Activated T-helper 17 cell treated with anti-CD3 and anti-CD28 coated beads, Interleukin-2, amount 50 U/mL, for 72 hours (primary cell): ENCODE measurements at regions not wholly inside any gene's neighbourhood (a gene's known extent, or its start where the extent isn't known, plus 50 kb on each side); places are given as distances from the start of the nearest gene placed in this dataset.

Experiments
- ATAC-seq: fragments of 150-1000 bp; cut with Tn5 transposase; replicated peaks from 2 replicates; pipeline ENCODE4 v1.10.0; 2021; ENCODE audit warnings: mild to moderate bottlenecking, moderate library complexity
- H3K27ac Mint-ChIP-seq: one replicate; pipeline ENCODE4 v1.8.0; 2022; ENCODE audit warnings: mixed read lengths
- H3K27me3 Mint-ChIP-seq: one replicate; pipeline ENCODE4 v1.8.0; 2022; ENCODE audit warnings: mixed read lengths
- H3K36me3 Mint-ChIP-seq: one replicate; pipeline ENCODE4 v1.8.0; 2022; ENCODE audit warnings: low read depth, mild to moderate bottlenecking, mixed read lengths
- H3K4me1 Mint-ChIP-seq: one replicate; pipeline ENCODE4 v1.8.0; 2022; ENCODE audit warnings: mixed read lengths
- H3K4me3 Mint-ChIP-seq: one replicate; pipeline ENCODE4 v1.8.0; 2022; ENCODE audit warnings: mild to moderate bottlenecking, mixed read lengths
- H3K9me3 Mint-ChIP-seq: one replicate; pipeline ENCODE4 v1.8.0; 2022; ENCODE audit warnings: mixed read lengths

DNA sequence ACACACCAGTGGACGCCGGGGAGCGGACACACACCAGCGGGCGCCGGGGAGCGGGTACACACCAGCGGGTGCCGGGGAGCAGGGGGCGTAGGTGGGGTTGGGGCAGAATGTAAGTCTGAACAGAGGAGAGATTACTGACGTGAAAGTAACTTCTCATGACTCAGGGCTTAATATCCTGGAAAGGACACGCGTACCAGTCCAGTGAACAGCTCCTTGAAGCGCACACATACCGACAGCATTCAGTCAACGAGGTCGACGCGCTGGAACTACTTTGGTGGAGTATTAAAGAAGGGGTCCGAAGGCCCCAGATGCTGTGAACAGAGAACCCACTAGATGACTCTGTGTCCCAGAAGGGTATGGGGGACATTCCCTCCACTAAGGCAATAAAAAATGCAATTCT is 129.6 kb downstream of the ENGASE start:
- ATAC-seq = no peak
- Mint-ChIP-seq H3K4me1 (no peaks in the 10 kb centered on the region), H3K27ac (no peak overlapping the region), H3K4me3 (no peak overlapping the region), H3K9me3 (no peaks in the 10 kb centered on the region), H3K27me3 (peaks cover 34% of the 10 kb centered on the region), H3K36me3 (no peaks in the 10 kb centered on the region)

DNA sequence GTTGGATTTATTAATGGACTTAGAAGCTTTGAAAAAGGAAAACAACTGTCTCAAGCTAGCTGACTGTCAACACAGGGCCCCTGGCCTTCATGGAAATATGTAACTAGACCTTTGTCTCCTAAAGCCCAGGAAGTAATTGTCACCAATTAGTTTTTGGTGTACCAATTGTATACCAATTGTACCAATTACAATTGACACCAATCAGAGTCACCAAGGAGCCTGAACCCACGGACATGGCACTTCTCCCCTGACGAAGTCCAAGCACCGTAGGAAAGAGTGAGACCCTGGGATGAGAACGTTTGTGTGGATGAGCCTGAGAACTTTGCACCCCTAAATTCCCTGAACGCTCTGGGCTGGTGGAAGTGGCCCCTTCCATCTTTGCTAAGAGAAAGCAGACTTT is 129.0 kb downstream of the ENGASE start:
- ATAC-seq = no peak
- Mint-ChIP-seq H3K4me1 (no peaks in the 10 kb centered on the region), H3K27me3 (peaks cover 34% of the 10 kb centered on the region), H3K27ac (no peak overlapping the region), H3K4me3 (no peak overlapping the region), H3K36me3 (no peaks in the 10 kb centered on the region), H3K9me3 (no peaks in the 10 kb centered on the region)

DNA sequence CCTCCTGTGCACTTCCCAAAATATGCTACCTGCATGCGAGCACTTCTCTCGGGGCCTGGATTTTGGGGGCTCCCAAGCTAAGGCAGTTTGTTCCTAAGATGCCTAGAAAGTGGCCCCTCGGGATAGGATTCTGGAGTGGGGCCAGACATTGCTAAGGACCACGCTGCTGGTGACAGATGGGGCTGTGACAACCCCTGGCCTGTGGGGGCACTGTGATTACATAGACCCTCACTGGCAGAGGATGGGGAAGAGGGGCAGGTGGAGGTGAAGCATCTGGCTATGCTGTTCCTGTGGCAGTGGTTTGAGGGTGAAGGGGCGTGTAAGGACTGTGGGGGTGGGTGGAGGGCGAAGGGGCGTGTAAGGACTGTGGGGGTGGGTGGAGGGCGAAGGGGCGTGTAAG is 128.4 kb downstream of the ENGASE start:
- no peaks in the 10 kb centered on the region for H3K4me1 Mint-ChIP-seq
- H3K27ac Mint-ChIP-seq = no peak overlapping the region
- H3K27me3 Mint-ChIP-seq = peaks cover 34% of the 10 kb centered on the region
- no peak for ATAC-seq
- no peaks in the 10 kb centered on the region for H3K36me3 Mint-ChIP-seq
- no peaks in the 10 kb centered on the region for H3K9me3 Mint-ChIP-seq
- no peak overlapping the region for H3K4me3 Mint-ChIP-seq

DNA sequence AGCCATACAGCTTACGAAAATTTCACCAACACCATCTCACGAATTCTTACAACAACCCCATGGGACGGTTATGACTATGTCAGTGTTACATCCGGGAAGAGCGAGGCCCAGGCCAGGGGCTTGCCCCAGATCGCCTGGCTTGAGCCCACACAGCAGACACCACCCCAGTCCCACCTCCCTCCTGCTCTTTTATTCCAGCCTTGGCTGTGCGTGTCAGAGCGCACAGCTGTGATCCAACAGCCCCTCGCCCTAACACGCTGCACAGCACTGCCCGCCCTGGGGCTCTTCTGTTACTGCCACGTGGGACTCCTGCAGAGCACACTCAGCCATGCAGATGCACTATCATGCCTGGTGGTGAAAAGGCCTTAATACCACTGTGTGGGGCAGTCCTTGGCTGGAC is 127.9 kb downstream of the ENGASE start:
- Mint-ChIP-seq H3K27me3 (peaks cover 30% of the 10 kb centered on the region), H3K4me3 (no peak overlapping the region), H3K27ac (no peak overlapping the region), H3K9me3 (no peaks in the 10 kb centered on the region), H3K4me1 (no peaks in the 10 kb centered on the region), H3K36me3 (no peaks in the 10 kb centered on the region)
- ATAC-seq = no peak

DNA sequence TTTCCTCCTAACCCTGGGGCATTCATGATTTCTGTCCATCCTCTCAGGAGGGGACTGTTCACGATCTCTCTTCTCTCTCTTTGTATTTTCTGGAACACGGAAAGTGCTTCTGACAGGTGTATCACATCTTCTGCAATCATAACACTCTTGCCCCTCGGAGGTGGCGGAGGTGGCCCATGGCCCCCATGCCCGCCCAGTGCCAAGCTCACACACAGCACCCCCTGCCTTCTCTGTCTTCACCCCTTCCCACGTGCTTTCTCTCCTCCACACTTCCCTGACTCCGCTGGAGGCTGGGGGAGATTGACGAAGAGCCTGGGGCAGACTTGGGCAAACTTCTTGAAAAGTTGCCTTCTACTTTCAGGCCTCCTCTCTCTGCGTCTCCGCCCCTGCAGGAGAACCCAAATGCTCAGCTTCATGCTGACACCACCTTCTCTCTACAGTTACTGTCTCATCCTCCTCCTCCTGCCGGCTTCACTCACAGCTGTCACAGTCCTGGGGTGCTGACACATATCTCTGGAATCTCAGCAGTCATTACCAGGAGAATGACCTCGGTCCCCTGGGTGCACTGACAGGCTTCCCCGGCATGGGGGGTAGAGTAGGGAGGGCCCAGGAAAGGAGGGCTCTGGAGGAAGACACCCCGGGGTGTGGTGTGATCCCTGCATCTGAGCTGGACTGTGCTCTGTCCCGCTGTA is 127.1 kb downstream of the ENGASE start:
- Mint-ChIP-seq H3K27ac (no peak overlapping the region), H3K27me3 (peaks cover 35% of the 10 kb centered on the region), H3K4me3 (no peak overlapping the region), H3K4me1 (no peaks in the 10 kb centered on the region), H3K9me3 (no peaks in the 10 kb centered on the region), H3K36me3 (no peaks in the 10 kb centered on the region)
- no peak for ATAC-seq

DNA sequence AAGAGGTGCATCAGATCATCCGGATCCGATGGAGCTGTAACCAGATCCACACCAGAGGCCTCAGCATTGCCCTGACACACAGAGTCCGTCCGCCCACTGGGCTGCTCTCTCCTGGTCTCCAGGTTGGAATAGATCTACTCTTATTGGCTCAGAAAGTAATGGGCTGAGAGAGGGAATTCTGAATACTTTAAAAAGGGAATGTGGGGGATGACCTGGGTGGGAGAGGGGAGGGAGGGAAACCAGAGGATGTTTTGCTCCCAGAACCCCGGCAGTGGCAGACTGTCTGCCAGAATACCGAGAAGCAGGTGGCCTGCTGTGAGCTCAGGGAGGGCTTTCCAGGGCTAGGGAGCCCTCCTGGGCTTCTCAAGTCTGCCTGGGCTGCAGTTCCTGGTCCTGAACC is 126.5 kb downstream of the ENGASE start:
- peaks cover 40% of the 10 kb centered on the region for H3K27me3 Mint-ChIP-seq
- no peaks in the 10 kb centered on the region for H3K36me3 Mint-ChIP-seq
- H3K27ac Mint-ChIP-seq = no peak overlapping the region
- H3K9me3 Mint-ChIP-seq = no peaks in the 10 kb centered on the region
- ATAC-seq = no peak
- H3K4me3 Mint-ChIP-seq = no peak overlapping the region
- no peaks in the 10 kb centered on the region for H3K4me1 Mint-ChIP-seq

DNA sequence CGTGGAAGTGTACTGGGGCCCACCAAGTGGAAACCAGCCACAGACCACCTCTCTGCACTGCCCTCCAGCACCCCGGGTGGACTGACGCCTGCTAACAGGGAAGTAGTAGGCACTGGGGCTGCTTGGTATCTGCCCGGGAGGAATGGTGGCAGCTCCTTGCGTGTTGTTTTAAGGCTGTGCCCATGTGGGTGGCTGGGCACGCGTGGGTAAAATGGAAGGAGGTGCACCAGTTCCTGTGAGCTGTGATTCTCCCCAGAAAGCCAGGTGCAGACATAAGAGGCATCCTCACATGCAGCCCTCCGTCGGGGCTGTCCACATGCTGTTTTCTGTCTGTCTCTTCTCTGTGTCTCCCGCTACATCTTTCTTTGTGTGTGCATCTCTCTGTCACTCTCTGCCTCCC is 122.3 kb downstream of the ENGASE start:
- H3K27me3 Mint-ChIP-seq = peaks cover 30% of the 10 kb centered on the region
- H3K27ac Mint-ChIP-seq = no peak overlapping the region
- no peak overlapping the region for H3K4me3 Mint-ChIP-seq
- H3K9me3 Mint-ChIP-seq = no peaks in the 10 kb centered on the region
- no peak for ATAC-seq
- no peaks in the 10 kb centered on the region for H3K36me3 Mint-ChIP-seq
- H3K4me1 Mint-ChIP-seq = no peaks in the 10 kb centered on the region

DNA sequence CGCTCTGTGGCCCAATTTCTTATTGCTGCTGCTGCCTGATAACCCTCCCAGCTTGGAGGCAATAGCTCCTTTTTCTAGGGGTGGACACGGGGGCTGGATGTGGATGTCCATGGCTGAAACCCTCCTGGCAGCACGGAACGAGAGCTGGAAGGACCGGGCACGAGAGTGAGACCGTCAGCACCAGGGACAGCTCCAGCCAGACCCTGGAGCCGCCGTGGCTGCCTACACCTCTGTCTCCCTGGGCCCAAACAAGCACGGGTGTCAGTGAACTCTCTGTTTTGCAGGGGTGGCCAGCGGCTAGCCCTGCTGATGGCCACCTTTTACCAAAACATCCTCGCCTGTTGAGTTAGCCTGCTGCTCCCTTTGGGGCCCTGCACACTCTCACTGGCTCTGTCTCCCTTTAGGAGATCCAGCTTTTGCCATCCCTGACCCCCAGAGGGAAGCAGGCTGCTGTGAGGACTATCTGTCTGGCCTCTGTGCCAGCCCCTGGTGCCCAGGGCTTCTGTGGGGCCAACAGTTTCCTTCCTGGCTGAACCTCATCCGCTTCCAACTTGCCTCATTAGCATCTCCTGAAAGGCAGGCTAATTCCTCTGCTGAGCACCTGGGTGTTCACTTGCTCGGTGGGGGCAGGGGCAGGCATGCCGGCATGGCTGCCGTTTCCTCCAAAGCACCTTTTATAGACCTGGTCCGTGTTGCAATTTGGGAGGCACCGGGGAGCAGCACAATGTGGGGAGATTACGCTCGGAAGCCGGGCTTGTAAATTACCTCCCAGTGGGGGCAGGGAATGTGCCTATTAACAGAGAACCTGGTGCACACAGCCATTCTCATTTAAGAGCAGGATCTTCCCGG is 118.1 kb downstream of the ENGASE start:
- Mint-ChIP-seq H3K4me3 (no peak overlapping the region), H3K27me3 (peaks cover 39% of the 10 kb centered on the region), H3K9me3 (no peaks in the 10 kb centered on the region), H3K27ac (no peak overlapping the region), H3K36me3 (no peaks in the 10 kb centered on the region), H3K4me1 (no peaks in the 10 kb centered on the region)
- ATAC-seq = no peak

DNA sequence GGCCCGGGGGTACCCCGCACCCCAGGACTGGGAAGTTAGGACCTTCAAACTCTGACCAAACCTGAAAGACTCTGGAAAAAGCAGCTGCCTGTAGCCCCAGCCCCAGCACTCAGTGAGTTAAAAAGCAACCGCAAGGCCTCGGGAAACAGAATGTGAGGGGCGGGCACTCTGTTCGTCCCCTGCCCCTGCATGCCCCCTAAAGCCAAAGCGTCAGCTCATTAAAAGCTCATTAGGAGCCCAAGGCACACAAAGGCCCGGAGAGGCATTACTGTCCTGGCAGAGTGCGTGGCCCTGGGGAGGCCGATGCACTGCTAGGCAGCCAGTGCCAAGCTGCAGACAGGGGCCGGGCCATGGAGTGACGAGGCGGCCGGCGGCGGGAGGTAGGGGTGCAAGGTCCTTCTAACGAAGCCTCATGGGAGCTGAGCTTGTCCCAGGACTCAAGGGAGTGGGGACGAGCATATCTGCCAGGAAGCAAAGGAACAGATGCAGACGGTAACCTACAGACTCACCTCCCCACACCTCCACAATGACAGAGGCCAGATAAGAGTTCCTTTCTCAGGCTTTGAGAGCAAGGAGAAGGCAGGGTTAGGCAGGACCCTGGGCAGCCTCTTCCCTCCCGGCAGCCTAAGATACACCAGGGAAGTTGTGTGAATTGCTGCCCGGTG is 116.8 kb downstream of the ENGASE start:
- H3K36me3 Mint-ChIP-seq = no peaks in the 10 kb centered on the region
- H3K4me1 Mint-ChIP-seq = no peaks in the 10 kb centered on the region
- ATAC-seq = no peak
- no peak overlapping the region for H3K27ac Mint-ChIP-seq
- H3K4me3 Mint-ChIP-seq = no peak overlapping the region
- no peaks in the 10 kb centered on the region for H3K9me3 Mint-ChIP-seq
- H3K27me3 Mint-ChIP-seq = peaks cover 39% of the 10 kb centered on the region

DNA sequence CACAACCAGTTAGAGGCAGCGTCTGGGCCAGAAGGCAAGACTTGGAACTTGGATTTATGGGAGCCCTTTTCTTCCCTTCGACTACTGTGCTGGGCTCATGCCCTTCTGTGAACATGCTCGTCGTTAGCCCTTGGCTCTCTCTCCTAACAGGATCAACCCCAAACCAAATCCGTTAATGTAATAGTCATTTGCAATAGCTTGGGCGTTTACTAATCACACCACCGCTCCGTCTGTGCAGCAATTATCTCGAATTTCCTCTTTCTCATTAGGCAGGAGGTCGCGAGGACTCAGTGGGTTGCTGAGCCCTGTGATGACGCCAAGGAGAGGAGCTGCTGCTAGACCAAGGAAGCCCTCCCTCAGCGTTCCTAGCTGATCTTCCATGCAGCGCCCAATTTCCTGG is 114.7 kb downstream of the ENGASE start:
- ATAC-seq = no peak
- no peak overlapping the region for H3K27ac Mint-ChIP-seq
- H3K27me3 Mint-ChIP-seq = peaks cover 52% of the 10 kb centered on the region
- no peak overlapping the region for H3K4me3 Mint-ChIP-seq
- no peaks in the 10 kb centered on the region for H3K36me3 Mint-ChIP-seq
- H3K9me3 Mint-ChIP-seq = no peaks in the 10 kb centered on the region
- H3K4me1 Mint-ChIP-seq = no peaks in the 10 kb centered on the region

DNA sequence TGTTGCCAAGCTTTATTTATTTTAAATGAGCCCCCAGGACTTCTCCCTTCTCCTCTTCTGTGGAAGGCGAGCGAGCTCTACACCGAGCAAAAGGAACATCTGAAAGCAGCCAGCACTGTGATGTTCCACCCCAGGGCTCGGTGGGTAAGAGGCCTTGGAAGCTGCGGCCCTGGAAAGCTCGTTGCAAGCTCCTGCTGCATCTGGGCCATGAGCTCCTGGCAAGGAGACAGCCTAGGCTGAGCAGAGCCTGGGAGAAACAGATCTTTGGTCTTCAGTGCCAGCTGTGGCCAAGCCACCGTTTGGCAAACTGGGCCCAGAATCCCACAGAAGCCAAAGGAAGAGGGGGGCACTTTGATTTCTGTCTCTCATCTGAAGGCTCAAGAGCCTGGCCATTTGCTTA is 114.1 kb downstream of the ENGASE start:
- H3K27me3 Mint-ChIP-seq = peaks cover 55% of the 10 kb centered on the region
- H3K27ac Mint-ChIP-seq = no peak overlapping the region
- H3K4me1 Mint-ChIP-seq = no peaks in the 10 kb centered on the region
- ATAC-seq = no peak
- H3K9me3 Mint-ChIP-seq = no peaks in the 10 kb centered on the region
- no peaks in the 10 kb centered on the region for H3K36me3 Mint-ChIP-seq
- no peak overlapping the region for H3K4me3 Mint-ChIP-seq

DNA sequence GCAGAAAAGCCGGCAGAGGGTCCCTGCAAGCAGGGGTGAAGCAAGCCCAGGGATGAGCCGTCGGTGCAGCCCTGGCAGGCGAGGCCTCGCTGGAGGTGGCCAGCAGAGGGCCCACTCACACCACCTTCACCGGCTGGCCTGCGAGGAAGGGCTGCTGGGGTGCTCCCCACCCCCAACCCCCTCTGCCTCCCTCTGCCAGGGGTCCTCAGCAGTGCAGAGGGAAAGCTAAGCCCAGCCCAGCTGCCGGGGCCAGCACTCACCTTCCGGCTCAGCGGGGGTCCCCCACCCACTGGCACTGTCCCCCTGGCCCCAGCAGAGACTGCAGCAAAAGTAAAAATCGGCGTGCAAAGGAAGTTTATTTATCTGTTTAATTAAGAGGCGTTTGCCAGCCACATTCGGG is 113.4 kb downstream of the ENGASE start:
- Mint-ChIP-seq H3K27me3 (peaks cover 53% of the 10 kb centered on the region), H3K36me3 (no peaks in the 10 kb centered on the region), H3K27ac (no peak overlapping the region), H3K4me3 (no peak overlapping the region), H3K4me1 (no peaks in the 10 kb centered on the region), H3K9me3 (no peaks in the 10 kb centered on the region)
- no peak for ATAC-seq

DNA sequence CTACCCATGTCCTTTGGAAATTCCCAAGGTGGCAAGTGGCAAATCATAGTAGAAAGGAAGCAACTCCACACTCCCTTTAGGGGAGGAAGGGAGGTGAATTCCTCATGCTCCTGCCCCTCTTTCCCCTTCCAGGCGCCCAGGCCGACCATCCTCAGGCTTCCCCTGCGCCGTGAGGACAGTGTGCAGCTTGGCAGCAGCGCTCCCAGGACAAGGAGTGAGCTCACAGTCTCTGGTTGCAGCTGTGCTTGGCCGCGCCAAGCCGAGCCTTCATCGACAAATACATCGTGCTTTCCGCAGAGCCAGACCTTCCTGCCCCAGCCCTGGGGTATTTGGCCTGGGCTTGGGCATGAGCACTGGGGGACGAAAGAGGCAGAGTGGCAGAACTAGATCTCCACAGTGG is 112.6 kb downstream of the ENGASE start:
- Mint-ChIP-seq H3K9me3 (no peaks in the 10 kb centered on the region), H3K4me3 (no peak overlapping the region), H3K27ac (no peak overlapping the region), H3K27me3 (peaks cover 50% of the 10 kb centered on the region), H3K4me1 (no peaks in the 10 kb centered on the region), H3K36me3 (no peaks in the 10 kb centered on the region)
- no peak for ATAC-seq

DNA sequence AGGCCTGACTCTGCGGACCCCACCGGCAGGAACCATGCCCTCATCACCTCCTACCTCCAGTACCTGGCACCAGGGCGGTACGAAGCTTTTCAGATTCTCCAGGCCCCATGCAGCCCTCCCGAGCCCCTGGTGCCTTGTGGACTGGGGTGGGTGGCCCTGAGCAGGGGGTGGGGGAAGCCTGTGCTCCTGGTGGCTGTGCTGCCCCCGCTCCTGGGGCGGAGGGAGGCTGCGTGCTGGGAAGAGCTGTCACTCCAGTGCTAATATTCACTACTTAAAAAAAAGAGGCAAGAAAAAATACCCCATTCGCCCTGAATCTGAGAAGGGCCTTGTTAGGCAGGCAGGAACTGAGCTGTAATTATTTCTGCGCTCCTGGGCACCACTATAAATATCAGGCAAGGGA is 111.8 kb downstream of the ENGASE start:
- no peaks in the 10 kb centered on the region for H3K4me1 Mint-ChIP-seq
- H3K4me3 Mint-ChIP-seq = no peak overlapping the region
- peaks cover 51% of the 10 kb centered on the region for H3K27me3 Mint-ChIP-seq
- H3K36me3 Mint-ChIP-seq = no peaks in the 10 kb centered on the region
- no peak for ATAC-seq
- no peak overlapping the region for H3K27ac Mint-ChIP-seq
- no peaks in the 10 kb centered on the region for H3K9me3 Mint-ChIP-seq

DNA sequence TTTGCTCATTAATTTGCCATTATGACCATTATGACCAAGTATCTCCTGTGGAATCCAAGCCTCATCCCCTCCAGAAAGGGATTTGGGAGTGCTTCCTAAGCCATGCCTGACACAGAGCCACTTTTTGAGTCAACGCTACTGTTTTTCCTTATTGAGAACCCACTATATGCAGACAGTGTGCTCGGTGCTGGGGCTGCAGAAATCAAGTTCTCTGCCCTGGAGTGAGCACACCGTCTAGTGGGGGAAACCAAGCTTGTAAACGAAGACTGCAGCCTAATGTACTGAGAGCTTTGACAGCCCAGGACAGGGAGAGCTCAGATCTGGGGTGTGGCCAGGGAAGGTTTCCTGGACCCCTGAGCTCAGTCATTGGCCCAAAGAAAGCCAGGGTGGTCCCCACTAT is 111.0 kb downstream of the ENGASE start:
- Mint-ChIP-seq H3K27me3 (peaks cover 45% of the 10 kb centered on the region), H3K4me1 (no peaks in the 10 kb centered on the region)

More for the DNA sequence above, 111.0 kb downstream of the ENGASE start:
- H3K36me3 Mint-ChIP-seq = no peaks in the 10 kb centered on the region
- no peak for ATAC-seq
- no peak overlapping the region for H3K27ac Mint-ChIP-seq
- H3K4me3 Mint-ChIP-seq = no peak overlapping the region
- no peaks in the 10 kb centered on the region for H3K9me3 Mint-ChIP-seq
